ENCODE measurements at regions not wholly inside any gene's neighbourhood (a gene's known extent, or its start where the extent isn't known, plus 50 kb on each side); places are given as distances from the start of the nearest gene placed in this dataset.

DNA sequence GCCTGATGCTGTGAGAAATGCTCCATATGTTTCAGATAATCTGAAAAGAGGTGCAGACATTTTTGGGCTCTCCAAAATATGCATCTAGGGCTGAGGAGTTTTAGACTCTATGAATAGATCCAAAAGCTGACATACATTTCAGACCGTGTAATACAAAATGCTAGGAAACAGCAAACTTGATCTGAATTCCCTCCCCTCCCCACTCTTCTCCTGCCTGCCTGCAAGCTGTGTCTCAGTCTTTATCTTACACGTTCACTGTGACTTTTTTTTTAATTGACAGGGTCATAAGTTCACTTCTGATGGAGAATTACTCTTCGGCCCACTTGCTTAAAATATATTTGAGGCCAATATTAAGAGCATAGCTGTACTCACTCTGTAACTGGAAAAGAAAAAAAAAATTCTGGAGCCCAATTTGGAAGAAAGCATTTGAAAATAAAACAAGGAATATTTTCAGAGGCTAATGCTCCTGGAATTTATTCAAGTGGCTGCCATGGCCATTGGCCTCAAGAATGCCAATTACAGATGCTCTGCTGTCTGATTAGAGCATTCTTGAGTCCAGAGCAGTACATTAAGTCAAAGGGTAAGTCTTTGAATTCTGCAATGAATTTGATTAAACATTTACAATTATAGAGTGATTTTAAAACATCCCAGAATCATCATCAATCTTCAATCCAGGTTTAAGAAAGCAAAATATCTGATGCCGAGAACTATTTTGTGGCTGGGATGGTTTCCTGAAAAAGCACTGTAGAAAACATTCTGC is 146.2 kb upstream of the SEMA6D start:
- no peak overlapping the region for H3K4me2 ChIP-seq (ENCODE audit: low read length)
- no peak overlapping the region for H3K9ac ChIP-seq (ENCODE audit: low read length)
- ATAC-seq = no peak
- TF ChIP-seq ZFX (IDR thresholded peaks at IDR 0.05) (no peak), POLR2AphosphoS5 (IDR thresholded peaks at IDR 0.05; ENCODE audit: low read depth, low read length) (no peak), TCF7L2 (IDR thresholded peaks at IDR 0.05; ENCODE audit: borderline replicate concordance, extremely low read depth, insufficient read depth, insufficient read length) (no peak), POLR2A (IDR thresholded peaks at IDR 0.05; ENCODE audit: borderline replicate concordance, extremely low read depth, insufficient read depth, insufficient read length) (no peak), EZH2 (IDR thresholded peaks at IDR 0.05) (no peak), FOSL1 (IDR thresholded peaks at IDR 0.05; ENCODE audit: low read depth) (no peak), ELF1 (IDR thresholded peaks at IDR 0.05; ENCODE audit: borderline replicate concordance, low read depth) (no peak), JUND (IDR thresholded peaks at IDR 0.05) (no peak), ZNF274 (IDR thresholded peaks at IDR 0.05; ENCODE audit: low read depth, low read length) (no peak), SIN3A (IDR thresholded peaks at IDR 0.05; ENCODE audit: low read depth) (no peak), EGR1 (IDR thresholded peaks at IDR 0.05; ENCODE audit: low read depth) (no peak), YY1 (IDR thresholded peaks at IDR 0.05; ENCODE audit: extremely low read depth, insufficient replicate concordance, low read depth, low read length) (no peak), EZH2phosphoT487 (IDR thresholded peaks at IDR 0.05; ENCODE audit: borderline replicate concordance) (no peak), CEBPB (IDR thresholded peaks at IDR 0.05; ENCODE audit: low read depth) (no peak), SP1 (IDR thresholded peaks at IDR 0.05; ENCODE audit: low read depth) (no peak)
- TF ChIP-seq, protein P1, sequence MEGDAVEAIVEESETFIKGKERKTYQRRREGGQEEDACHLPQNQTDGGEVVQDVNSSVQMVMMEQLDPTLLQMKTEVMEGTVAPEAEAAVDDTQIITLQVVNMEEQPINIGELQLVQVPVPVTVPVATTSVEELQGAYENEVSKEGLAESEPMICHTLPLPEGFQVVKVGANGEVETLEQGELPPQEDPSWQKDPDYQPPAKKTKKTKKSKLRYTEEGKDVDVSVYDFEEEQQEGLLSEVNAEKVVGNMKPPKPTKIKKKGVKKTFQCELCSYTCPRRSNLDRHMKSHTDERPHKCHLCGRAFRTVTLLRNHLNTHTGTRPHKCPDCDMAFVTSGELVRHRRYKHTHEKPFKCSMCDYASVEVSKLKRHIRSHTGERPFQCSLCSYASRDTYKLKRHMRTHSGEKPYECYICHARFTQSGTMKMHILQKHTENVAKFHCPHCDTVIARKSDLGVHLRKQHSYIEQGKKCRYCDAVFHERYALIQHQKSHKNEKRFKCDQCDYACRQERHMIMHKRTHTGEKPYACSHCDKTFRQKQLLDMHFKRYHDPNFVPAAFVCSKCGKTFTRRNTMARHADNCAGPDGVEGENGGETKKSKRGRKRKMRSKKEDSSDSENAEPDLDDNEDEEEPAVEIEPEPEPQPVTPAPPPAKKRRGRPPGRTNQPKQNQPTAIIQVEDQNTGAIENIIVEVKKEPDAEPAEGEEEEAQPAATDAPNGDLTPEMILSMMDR (IDR thresholded peaks at IDR 0.05 in 2 of 3, conservative IDR thresholded peaks at IDR 0.05 in 1 of 3; ENCODE audit: borderline replicate concordance in 1 of 3, insufficient read depth in 1 of 3, low read depth in 2 of 3, low read length in 2 of 3) = no peak
- TF ChIP-seq, protein P2, sequence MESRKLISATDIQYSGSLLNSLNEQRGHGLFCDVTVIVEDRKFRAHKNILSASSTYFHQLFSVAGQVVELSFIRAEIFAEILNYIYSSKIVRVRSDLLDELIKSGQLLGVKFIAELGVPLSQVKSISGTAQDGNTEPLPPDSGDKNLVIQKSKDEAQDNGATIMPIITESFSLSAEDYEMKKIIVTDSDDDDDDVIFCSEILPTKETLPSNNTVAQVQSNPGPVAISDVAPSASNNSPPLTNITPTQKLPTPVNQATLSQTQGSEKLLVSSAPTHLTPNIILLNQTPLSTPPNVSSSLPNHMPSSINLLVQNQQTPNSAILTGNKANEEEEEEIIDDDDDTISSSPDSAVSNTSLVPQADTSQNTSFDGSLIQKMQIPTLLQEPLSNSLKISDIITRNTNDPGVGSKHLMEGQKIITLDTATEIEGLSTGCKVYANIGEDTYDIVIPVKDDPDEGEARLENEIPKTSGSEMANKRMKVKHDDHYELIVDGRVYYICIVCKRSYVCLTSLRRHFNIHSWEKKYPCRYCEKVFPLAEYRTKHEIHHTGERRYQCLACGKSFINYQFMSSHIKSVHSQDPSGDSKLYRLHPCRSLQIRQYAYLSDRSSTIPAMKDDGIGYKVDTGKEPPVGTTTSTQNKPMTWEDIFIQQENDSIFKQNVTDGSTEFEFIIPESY (IDR thresholded peaks at IDR 0.05; ENCODE audit: extremely low read depth, insufficient replicate concordance, low read length) = no peak
- TF ChIP-seq, protein P3, sequence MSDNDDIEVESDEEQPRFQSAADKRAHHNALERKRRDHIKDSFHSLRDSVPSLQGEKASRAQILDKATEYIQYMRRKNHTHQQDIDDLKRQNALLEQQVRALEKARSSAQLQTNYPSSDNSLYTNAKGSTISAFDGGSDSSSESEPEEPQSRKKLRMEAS (IDR thresholded peaks at IDR 0.05) = no peak
- TF ChIP-seq, protein P4, sequence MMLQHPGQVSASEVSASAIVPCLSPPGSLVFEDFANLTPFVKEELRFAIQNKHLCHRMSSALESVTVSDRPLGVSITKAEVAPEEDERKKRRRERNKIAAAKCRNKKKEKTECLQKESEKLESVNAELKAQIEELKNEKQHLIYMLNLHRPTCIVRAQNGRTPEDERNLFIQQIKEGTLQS (IDR thresholded peaks at IDR 0.05) = no peak
- TF ChIP-seq, protein P5, sequence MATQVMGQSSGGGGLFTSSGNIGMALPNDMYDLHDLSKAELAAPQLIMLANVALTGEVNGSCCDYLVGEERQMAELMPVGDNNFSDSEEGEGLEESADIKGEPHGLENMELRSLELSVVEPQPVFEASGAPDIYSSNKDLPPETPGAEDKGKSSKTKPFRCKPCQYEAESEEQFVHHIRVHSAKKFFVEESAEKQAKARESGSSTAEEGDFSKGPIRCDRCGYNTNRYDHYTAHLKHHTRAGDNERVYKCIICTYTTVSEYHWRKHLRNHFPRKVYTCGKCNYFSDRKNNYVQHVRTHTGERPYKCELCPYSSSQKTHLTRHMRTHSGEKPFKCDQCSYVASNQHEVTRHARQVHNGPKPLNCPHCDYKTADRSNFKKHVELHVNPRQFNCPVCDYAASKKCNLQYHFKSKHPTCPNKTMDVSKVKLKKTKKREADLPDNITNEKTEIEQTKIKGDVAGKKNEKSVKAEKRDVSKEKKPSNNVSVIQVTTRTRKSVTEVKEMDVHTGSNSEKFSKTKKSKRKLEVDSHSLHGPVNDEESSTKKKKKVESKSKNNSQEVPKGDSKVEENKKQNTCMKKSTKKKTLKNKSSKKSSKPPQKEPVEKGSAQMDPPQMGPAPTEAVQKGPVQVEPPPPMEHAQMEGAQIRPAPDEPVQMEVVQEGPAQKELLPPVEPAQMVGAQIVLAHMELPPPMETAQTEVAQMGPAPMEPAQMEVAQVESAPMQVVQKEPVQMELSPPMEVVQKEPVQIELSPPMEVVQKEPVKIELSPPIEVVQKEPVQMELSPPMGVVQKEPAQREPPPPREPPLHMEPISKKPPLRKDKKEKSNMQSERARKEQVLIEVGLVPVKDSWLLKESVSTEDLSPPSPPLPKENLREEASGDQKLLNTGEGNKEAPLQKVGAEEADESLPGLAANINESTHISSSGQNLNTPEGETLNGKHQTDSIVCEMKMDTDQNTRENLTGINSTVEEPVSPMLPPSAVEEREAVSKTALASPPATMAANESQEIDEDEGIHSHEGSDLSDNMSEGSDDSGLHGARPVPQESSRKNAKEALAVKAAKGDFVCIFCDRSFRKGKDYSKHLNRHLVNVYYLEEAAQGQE (IDR thresholded peaks at IDR 0.05; ENCODE audit: low read depth) = no peak
- RAD21 ChIA-PET (ENCODE audit: low non-redundant PET in 1 of 2, low total read pairs in 2 of 2, uncharacterized antibody in 2 of 2, unreplicated experiment in 2 of 2) = no interaction called here
- H3K9me2 ChIP-seq (ENCODE audit: insufficient read depth) = no peaks in the 10 kb centered on the region
- no peaks in the 10 kb centered on the region for H3K79me2 ChIP-seq (ENCODE audit: insufficient read depth, low read length)
- CTCF ChIA-PET = no interaction called here
- intact Hi-C loops (cut with micrococcal nuclease) = no loop called here
- DNase-seq (ENCODE audit: low read depth, low spot score) = no peak
- no peak overlapping the region for H3K27ac ChIP-seq (ENCODE audit: low read depth, low read length)
- no TSS peak for BruUV-seq (replicated peaks)
- POLR2A ChIA-PET = no interaction called here
- no peak overlapping the region for H3K4me3 ChIP-seq (replicated peaks in 1 of 2; ENCODE audit: low read depth in 1 of 2, low read length in 2 of 2)
- H3K27me3 ChIP-seq (ENCODE audit: insufficient read depth, low read length) = no peaks in the 10 kb centered on the region
- H3K36me3 ChIP-seq (ENCODE audit: control insufficient read depth in 1 of 2, insufficient read depth in 2 of 2, low read length in 2 of 2) = no peaks in the 10 kb centered on the region
- peaks cover 19 to 41% of the 10 kb centered on the region in 2 experiments for H3K9me3 ChIP-seq (ENCODE audit: control insufficient read depth in 1 of 2, insufficient read depth in 1 of 2, low read depth in 1 of 2, low read length in 2 of 2)
- H2AFZ ChIP-seq (ENCODE audit: low read depth, low read length, poor library complexity, severe bottlenecking) = no peak overlapping the region
- no peaks in the 10 kb centered on the region for H3K4me1 ChIP-seq (ENCODE audit: control insufficient read depth in 1 of 2, insufficient read depth in 2 of 2, low read length in 2 of 2)
- no peaks in the 10 kb centered on the region for H4K20me1 ChIP-seq (ENCODE audit: insufficient read depth)

Measured in HCT116 (cell line).